ENCODE measurements at regions not wholly inside any gene's neighbourhood (a gene's known extent, or its start where the extent isn't known, plus 50 kb on each side); places are given as distances from the start of the nearest gene placed in this dataset.

- Histone ChIP-seq H4K8ac (ENCODE audit: low read depth in 2 of 2, low read length in 2 of 2) (no peak overlapping the region), H2BK15ac (ENCODE audit: low read depth, low read length) (no peak overlapping the region), H2AFZ (replicated peaks; ENCODE audit: low read length, poor library complexity) (no peak overlapping the region), H4K91ac (ENCODE audit: insufficient read depth, low read depth, low read length) (no peak overlapping the region; the same call in 1 of the 2 replicates), H3K9me3 (ENCODE audit: control insufficient read depth, insufficient read depth, low read length) (no peaks in the 10 kb centered on the region), H2BK120ac (ENCODE audit: low read depth, low read length) (no peak overlapping the region), H3K23ac (ENCODE audit: low read depth, low read length) (no peak overlapping the region), H3K4me1 (ENCODE audit: control insufficient read depth, insufficient read depth, low read length) (no peaks in the 10 kb centered on the region; the same call in 1 of the 2 replicates), H2BK5ac (ENCODE audit: low read depth, low read length, poor library complexity, severe bottlenecking) (no peak overlapping the region), H3K4me3 (ENCODE audit: insufficient read depth, low read depth, low read length) (no peak overlapping the region), H3K4ac (ENCODE audit: low read depth, low read length) (no peak overlapping the region), H3K27ac (ENCODE audit: insufficient read depth, low read length) (no peak overlapping the region), H2AK9ac (replicated peaks; ENCODE audit: low read depth, low read length, poor library complexity) (no peak overlapping the region), H3K9me1 (ENCODE audit: insufficient read depth, low read length) (peaks cover 3% of the 10 kb centered on the region; the same call in 1 of the 2 replicates), H4K5ac (ENCODE audit: low read depth, low read length) (no peak overlapping the region), H4K20me1 (ENCODE audit: insufficient read depth, low read length) (no peaks in the 10 kb centered on the region), H3K79me1 (ENCODE audit: low read depth in 1 of 2, low read length in 2 of 2) (no peaks in the 10 kb centered on the region), H2BK20ac (ENCODE audit: low read depth, low read length) (no peak overlapping the region), H3K56ac (ENCODE audit: extremely low read depth, insufficient read depth, low read length) (no peak overlapping the region), H3K9ac (ENCODE audit: low read depth, low read length) (no peak overlapping the region), H3K36me3 (ENCODE audit: control insufficient read depth, insufficient read depth, low read length) (no peaks in the 10 kb centered on the region), H3K18ac (ENCODE audit: low read depth, low read length) (no peak overlapping the region), H2AK5ac (ENCODE audit: low read depth, low read length) (no peak overlapping the region), H3K27me3 (ENCODE audit: control insufficient read depth, insufficient read depth, low read length) (no peaks in the 10 kb centered on the region), H3K4me2 (ENCODE audit: low read depth, low read length) (no peak overlapping the region), H3K14ac (replicated peaks; ENCODE audit: low read depth, low read length) (no peak overlapping the region)
- ATAC-seq (ENCODE audit: low read depth) (no peak), DNase-seq (no peak)
- ChIA-PET POLR2A (ENCODE audit: unreplicated experiment) (no interaction called here), CTCF (no interaction called here)
- WGBS, 2 experiments (ENCODE audit: extremely low coverage in 2 of 2, insufficient read length in 1 of 2): no CpG with 5 or more reads among the region's 1 CpG
- dilution Hi-C loops (cut with HindIII; ENCODE audit: low sequenced_read_pairs, unreplicated experiment) (no loop called here), intact Hi-C loops (cut with micrococcal nuclease) (no loop called here), in situ Hi-C loops (cut with MboI; ENCODE audit: low sequenced_read_pairs) (no loop called here)
- TF ChIP-seq CTCF (conservative IDR thresholded peaks at IDR 0.05; ENCODE audit: low read depth, low read length): no peak
- no TSS peak for BruUV-seq (replicated peaks)
Observed at GRCh38 chr10:31642281-31642680, 286.4 kb downstream of the ARHGAP12 start.
